ENCODE measurements at regions not wholly inside any gene's neighbourhood (a gene's known extent, or its start where the extent isn't known, plus 50 kb on each side); places are given as distances from the start of the nearest gene placed in this dataset.

DNA sequence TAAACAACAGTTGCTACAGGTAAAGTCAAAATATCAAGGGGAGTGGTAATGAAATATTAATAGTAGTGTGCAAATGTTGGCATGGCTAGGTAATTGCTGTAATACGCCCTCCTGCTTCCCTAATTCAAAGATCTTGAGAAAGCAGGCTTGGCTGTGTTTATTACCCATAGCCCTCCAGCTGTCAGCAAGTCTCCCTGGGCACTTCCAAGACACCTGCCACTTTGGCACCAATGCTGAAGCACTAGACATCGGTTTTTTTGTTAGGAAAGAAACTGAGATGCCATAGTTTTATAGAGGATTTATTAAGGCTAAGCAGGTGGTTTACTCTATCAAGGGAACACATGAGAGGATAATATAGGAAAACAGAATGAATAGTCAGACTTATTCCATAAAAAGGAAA, 64.4 kb downstream of the P2RY1 start:
- TF ChIP-seq, protein P1, sequence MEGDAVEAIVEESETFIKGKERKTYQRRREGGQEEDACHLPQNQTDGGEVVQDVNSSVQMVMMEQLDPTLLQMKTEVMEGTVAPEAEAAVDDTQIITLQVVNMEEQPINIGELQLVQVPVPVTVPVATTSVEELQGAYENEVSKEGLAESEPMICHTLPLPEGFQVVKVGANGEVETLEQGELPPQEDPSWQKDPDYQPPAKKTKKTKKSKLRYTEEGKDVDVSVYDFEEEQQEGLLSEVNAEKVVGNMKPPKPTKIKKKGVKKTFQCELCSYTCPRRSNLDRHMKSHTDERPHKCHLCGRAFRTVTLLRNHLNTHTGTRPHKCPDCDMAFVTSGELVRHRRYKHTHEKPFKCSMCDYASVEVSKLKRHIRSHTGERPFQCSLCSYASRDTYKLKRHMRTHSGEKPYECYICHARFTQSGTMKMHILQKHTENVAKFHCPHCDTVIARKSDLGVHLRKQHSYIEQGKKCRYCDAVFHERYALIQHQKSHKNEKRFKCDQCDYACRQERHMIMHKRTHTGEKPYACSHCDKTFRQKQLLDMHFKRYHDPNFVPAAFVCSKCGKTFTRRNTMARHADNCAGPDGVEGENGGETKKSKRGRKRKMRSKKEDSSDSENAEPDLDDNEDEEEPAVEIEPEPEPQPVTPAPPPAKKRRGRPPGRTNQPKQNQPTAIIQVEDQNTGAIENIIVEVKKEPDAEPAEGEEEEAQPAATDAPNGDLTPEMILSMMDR (IDR thresholded peaks at IDR 0.05): no peak
- no peak for TF ChIP-seq POLR2A (IDR thresholded peaks at IDR 0.05)

Data from lower leg skin (tissue), 3 donors.